GM23338 (cell line): ENCODE measurements at regions not wholly inside any gene's neighbourhood (a gene's known extent, or its start where the extent isn't known, plus 50 kb on each side); places are given as distances from the start of the nearest gene placed in this dataset.

Source experiments
- ATAC-seq: fragments of 200-7000 bp; cut with Tn5 transposase; 3 replicates; pipeline ENCODE4 v1.9.1; 2020
- DNase-seq: peaks from one replicate; pipeline ENCODE4 v3.0.0-alpha.2; 2015; ENCODE audit warnings: low spot score
- H2AFZ ChIP-seq: fragments of 200-600 bp; sonication (generic); 2 replicates; pipeline ENCODE4 v1.8.0; 2016; ENCODE audit warnings: antibody characterized with exemption, mild to moderate bottlenecking, moderate library complexity
- H3F3A ChIP-seq: fragments of 200-600 bp; sonication (generic); replicated peaks from 2 replicates; pipeline ENCODE4 v1.8.0; 2017; ENCODE audit warnings: antibody characterized with exemption, mixed run types, low read depth
- H3K27ac ChIP-seq: fragments of 200-600 bp; sonication (generic); 2 replicates; pipeline ENCODE4 v1.6.1; 2016; ENCODE audit warnings: low read depth
- H3K27me3 ChIP-seq: fragments of 200-600 bp; sonication (generic); 2 replicates; pipeline ENCODE4 v1.8.0; 2016; ENCODE audit warnings: mild to moderate bottlenecking, mixed run types, moderate library complexity; ENCODE audit not compliant: insufficient read depth
- H3K36me3 ChIP-seq: fragments of 200-600 bp; sonication (generic); 2 replicates; pipeline ENCODE4 v1.8.0; 2016; ENCODE audit warnings: mild to moderate bottlenecking; ENCODE audit not compliant: insufficient read depth
- H3K4me1 ChIP-seq: fragments of 200-600 bp; sonication (generic); 2 replicates; pipeline ENCODE4 v1.8.0; 2016; ENCODE audit warnings: mild to moderate bottlenecking, moderate library complexity; ENCODE audit not compliant: insufficient read depth
- H3K4me2 ChIP-seq: fragments of 200-600 bp; sonication (generic); 2 replicates; pipeline ENCODE4 v1.7.1; 2017; ENCODE audit warnings: mixed run types
- H3K4me3 ChIP-seq: fragments of 200-600 bp; sonication (generic); 2 replicates; pipeline ENCODE4 v1.6.1; 2016; ENCODE audit warnings: mixed run types
- H3K79me2 ChIP-seq: fragments of 200-600 bp; sonication (generic); replicated peaks from 2 replicates; pipeline ENCODE4 v1.8.0; 2017; ENCODE audit warnings: mild to moderate bottlenecking; ENCODE audit not compliant: insufficient read depth
- H3K9me2 ChIP-seq: fragments of 200-600 bp; sonication (generic); 2 replicates; pipeline ENCODE4 v1.8.0; 2017; ENCODE audit not compliant: insufficient read depth
- H4K20me1 ChIP-seq: fragments of 200-600 bp; sonication (generic); replicated peaks from 2 replicates; pipeline ENCODE4 v1.8.0; 2017; ENCODE audit warnings: mild to moderate bottlenecking; ENCODE audit not compliant: insufficient read depth
- H3K27ac Mint-ChIP-seq: 2 replicates; pipeline ENCODE4 v1.8.0; 2020; ENCODE audit warnings: inconsistent platforms, mild to moderate bottlenecking, moderate library complexity, mixed read lengths
- H3K27me3 Mint-ChIP-seq: 3 replicates; pipeline ENCODE4 v1.8.0; 2022; ENCODE audit warnings: low read depth, mild to moderate bottlenecking, moderate library complexity, mixed read lengths, inconsistent platforms; ENCODE audit not compliant: insufficient read depth, poor library complexity
- H3K36me3 Mint-ChIP-seq: 3 replicates; pipeline ENCODE4 v1.8.0; 2021; ENCODE audit warnings: low read depth, mild to moderate bottlenecking, inconsistent platforms, moderate library complexity, mixed read lengths
- H3K4me1 Mint-ChIP-seq: 3 replicates; pipeline ENCODE4 v1.8.0; 2020; ENCODE audit warnings: mild to moderate bottlenecking, inconsistent platforms, mixed read lengths
- H3K4me3 Mint-ChIP-seq: 3 replicates; pipeline ENCODE4 v1.8.0; 2021; ENCODE audit warnings: moderate library complexity, mild to moderate bottlenecking, inconsistent platforms, mixed read lengths
- H3K9me3 Mint-ChIP-seq: 3 replicates; pipeline ENCODE4 v1.8.0; 2020; ENCODE audit warnings: moderate library complexity, mild to moderate bottlenecking, inconsistent platforms, mixed read lengths
- CREB1 ChIP-seq: fragments of 250-450 bp; sonication (Bioruptor Pico); IDR thresholded peaks from 2 replicates; pipeline ENCODE4 v1.5.0; 2020; ENCODE audit warnings: low read depth, mild to moderate bottlenecking, moderate library complexity
- EZH2 ChIP-seq: fragments of 200-600 bp; sonication (generic); IDR thresholded peaks from one replicate; pipeline ENCODE4 v1.8.0; 2017; ENCODE audit warnings: antibody characterized with exemption, mild to moderate bottlenecking, low read depth; ENCODE audit not compliant: unreplicated experiment
- EZH2phosphoT487 ChIP-seq: fragments of 200-600 bp; sonication (generic); IDR thresholded peaks from one replicate; pipeline ENCODE4 v1.8.1; 2018; ENCODE audit warnings: antibody characterized with exemption; ENCODE audit not compliant: unreplicated experiment
- JUNB ChIP-seq: IDR thresholded peaks from one replicate; pipeline ENCODE4 v1.6.1; 2016; ENCODE audit warnings: antibody characterized with exemption; ENCODE audit not compliant: unreplicated experiment
- NANOG ChIP-seq: IDR thresholded peaks from 2 replicates; pipeline ENCODE4 v1.6.1; 2016; ENCODE audit warnings: antibody characterized with exemption, borderline replicate concordance
- POLR2AphosphoS5 ChIP-seq: IDR thresholded peaks from 2 replicates; pipeline ENCODE4 v1.6.1; 2016; ENCODE audit warnings: antibody characterized with exemption, low read depth
- STAT1 ChIP-seq: IDR thresholded peaks from one replicate; pipeline ENCODE4 v1.6.1; 2016; ENCODE audit warnings: antibody characterized with exemption; ENCODE audit not compliant: unreplicated experiment
- ZNF114 ChIP-seq: fragments of 250-450 bp; sonication (Bioruptor Pico); IDR thresholded peaks from 2 replicates; pipeline ENCODE4 v1.5.0; 2020; ENCODE audit warnings: mild to moderate bottlenecking, moderate library complexity
- ZNF331 ChIP-seq: fragments of 250-450 bp; sonication (Bioruptor Pico); IDR thresholded peaks from 2 replicates; pipeline ENCODE4 v1.5.0; 2020; ENCODE audit warnings: low read depth, mild to moderate bottlenecking, moderate library complexity
- ZNF462 ChIP-seq: fragments of 250-450 bp; sonication (Bioruptor Pico); IDR thresholded peaks from 2 replicates; pipeline ENCODE4 v1.5.0; 2020; ENCODE audit warnings: mild to moderate bottlenecking, moderate library complexity
- TF ChIP-seq, protein P1 (sequence below), 2 experiments: fragments of 200-600 bp in 1 of 2; sonication (generic) in 1 of 2; conservative IDR thresholded peaks; 2 replicates each; pipeline versions ENCODE4 v1.5.1 to v1.6.1; 2016 to 2017; ENCODE audit warnings: antibody characterized with exemption in 2 of 2, low read depth in 2 of 2, mild to moderate bottlenecking in 2 of 2, moderate library complexity in 1 of 2
- TF ChIP-seq, protein P2 (sequence below): IDR thresholded peaks from one replicate; pipeline ENCODE4 v1.6.1; 2018; ENCODE audit warnings: antibody characterized with exemption; ENCODE audit not compliant: unreplicated experiment
- TF ChIP-seq, protein P3 (sequence below): IDR thresholded peaks from 2 replicates; pipeline ENCODE4 v1.6.1; 2016; ENCODE audit warnings: antibody characterized with exemption

DNA sequence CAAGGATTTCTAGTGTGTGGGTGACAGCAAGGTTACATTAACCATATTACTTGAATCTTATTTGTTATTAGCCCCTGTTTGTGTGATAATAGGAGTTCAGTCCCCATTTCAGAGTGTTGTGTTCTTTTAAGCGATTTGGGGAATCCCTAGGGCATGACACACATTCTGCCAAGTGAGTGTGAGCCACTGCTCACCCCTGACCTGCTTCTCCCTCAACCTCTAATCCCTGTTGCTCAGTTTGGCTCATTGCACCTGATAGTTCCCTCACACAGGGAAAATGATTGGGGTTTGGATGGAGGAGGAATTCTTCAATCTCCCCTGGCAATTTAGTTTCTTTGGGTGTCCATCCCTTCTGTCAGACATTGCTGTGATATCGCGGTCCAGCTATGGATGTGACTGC is 149.2 kb downstream of the DMRTA1 start:
- no peaks in the 10 kb centered on the region for H3K36me3 Mint-ChIP-seq
- H3K27ac ChIP-seq = no peak overlapping the region

More for the DNA sequence above, 149.2 kb downstream of the DMRTA1 start:
- Histone ChIP-seq H4K20me1 (no peaks in the 10 kb centered on the region), H3K27me3 (no peaks in the 10 kb centered on the region), H2AFZ (no peak overlapping the region), H3K36me3 (no peaks in the 10 kb centered on the region), H3K9me2 (no peaks in the 10 kb centered on the region), H3K4me3 (no peak overlapping the region), H3K4me1 (peaks cover 17% of the 10 kb centered on the region), H3K79me2 (no peaks in the 10 kb centered on the region), H3K4me2 (no peak overlapping the region), H3F3A (no peaks in the 10 kb centered on the region)
- Mint-ChIP-seq H3K27ac (no peak overlapping the region), H3K27me3 (no peaks in the 10 kb centered on the region), H3K4me1 (peaks cover 14% of the 10 kb centered on the region), H3K9me3 (no peaks in the 10 kb centered on the region), H3K4me3 (no peak overlapping the region)
- DNase-seq (no peak), ATAC-seq (no peak)
- TF ChIP-seq JUNB (no peak), ZNF114 (CRISPR knock-in tag) (no peak), CREB1 (CRISPR knock-in tag) (no peak), STAT1 (no peak), POLR2AphosphoS5 (no peak), NANOG (no peak), EZH2phosphoT487 (no peak), ZNF462 (CRISPR knock-in tag) (no peak), ZNF331 (no peak), EZH2 (no peak)
- TF ChIP-seq, protein P1, sequence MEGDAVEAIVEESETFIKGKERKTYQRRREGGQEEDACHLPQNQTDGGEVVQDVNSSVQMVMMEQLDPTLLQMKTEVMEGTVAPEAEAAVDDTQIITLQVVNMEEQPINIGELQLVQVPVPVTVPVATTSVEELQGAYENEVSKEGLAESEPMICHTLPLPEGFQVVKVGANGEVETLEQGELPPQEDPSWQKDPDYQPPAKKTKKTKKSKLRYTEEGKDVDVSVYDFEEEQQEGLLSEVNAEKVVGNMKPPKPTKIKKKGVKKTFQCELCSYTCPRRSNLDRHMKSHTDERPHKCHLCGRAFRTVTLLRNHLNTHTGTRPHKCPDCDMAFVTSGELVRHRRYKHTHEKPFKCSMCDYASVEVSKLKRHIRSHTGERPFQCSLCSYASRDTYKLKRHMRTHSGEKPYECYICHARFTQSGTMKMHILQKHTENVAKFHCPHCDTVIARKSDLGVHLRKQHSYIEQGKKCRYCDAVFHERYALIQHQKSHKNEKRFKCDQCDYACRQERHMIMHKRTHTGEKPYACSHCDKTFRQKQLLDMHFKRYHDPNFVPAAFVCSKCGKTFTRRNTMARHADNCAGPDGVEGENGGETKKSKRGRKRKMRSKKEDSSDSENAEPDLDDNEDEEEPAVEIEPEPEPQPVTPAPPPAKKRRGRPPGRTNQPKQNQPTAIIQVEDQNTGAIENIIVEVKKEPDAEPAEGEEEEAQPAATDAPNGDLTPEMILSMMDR (conservative IDR thresholded peaks at IDR 0.05; ENCODE audit: low read depth in 2 of 2) = no peak
- TF ChIP-seq, protein P2, sequence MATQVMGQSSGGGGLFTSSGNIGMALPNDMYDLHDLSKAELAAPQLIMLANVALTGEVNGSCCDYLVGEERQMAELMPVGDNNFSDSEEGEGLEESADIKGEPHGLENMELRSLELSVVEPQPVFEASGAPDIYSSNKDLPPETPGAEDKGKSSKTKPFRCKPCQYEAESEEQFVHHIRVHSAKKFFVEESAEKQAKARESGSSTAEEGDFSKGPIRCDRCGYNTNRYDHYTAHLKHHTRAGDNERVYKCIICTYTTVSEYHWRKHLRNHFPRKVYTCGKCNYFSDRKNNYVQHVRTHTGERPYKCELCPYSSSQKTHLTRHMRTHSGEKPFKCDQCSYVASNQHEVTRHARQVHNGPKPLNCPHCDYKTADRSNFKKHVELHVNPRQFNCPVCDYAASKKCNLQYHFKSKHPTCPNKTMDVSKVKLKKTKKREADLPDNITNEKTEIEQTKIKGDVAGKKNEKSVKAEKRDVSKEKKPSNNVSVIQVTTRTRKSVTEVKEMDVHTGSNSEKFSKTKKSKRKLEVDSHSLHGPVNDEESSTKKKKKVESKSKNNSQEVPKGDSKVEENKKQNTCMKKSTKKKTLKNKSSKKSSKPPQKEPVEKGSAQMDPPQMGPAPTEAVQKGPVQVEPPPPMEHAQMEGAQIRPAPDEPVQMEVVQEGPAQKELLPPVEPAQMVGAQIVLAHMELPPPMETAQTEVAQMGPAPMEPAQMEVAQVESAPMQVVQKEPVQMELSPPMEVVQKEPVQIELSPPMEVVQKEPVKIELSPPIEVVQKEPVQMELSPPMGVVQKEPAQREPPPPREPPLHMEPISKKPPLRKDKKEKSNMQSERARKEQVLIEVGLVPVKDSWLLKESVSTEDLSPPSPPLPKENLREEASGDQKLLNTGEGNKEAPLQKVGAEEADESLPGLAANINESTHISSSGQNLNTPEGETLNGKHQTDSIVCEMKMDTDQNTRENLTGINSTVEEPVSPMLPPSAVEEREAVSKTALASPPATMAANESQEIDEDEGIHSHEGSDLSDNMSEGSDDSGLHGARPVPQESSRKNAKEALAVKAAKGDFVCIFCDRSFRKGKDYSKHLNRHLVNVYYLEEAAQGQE = no peak
- TF ChIP-seq, protein P3, sequence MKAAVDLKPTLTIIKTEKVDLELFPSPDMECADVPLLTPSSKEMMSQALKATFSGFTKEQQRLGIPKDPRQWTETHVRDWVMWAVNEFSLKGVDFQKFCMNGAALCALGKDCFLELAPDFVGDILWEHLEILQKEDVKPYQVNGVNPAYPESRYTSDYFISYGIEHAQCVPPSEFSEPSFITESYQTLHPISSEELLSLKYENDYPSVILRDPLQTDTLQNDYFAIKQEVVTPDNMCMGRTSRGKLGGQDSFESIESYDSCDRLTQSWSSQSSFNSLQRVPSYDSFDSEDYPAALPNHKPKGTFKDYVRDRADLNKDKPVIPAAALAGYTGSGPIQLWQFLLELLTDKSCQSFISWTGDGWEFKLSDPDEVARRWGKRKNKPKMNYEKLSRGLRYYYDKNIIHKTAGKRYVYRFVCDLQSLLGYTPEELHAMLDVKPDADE = no peak
